A673 (cell line): ENCODE measurements at regions not wholly inside any gene's neighbourhood (a gene's known extent, or its start where the extent isn't known, plus 50 kb on each side); places are given as distances from the start of the nearest gene placed in this dataset.

Experiments
- BruUV-seq: library from RNA; stranded (reverse); fragments of 400-500 nt; replicated peaks from 2 replicates; lab custom pipeline; 2021; lab: Mats Ljungman, UMichigan
- CTCF ChIA-PET: fragments of 300-600 bp; sonication (Branson Sonifier 250); formaldehyde crosslinking; loops from one replicate; lab custom pipeline; 2022; ENCODE audit warnings: antibody characterized with exemption; lab: Charles Lee
- POLR2A ChIA-PET: fragments of 300-600 bp; sonication (Branson Sonifier 250); formaldehyde crosslinking; loops from one replicate; lab custom pipeline; 2022; ENCODE audit warnings: antibody characterized with exemption; ENCODE audit not compliant: low non-redundant PET; lab: Charles Lee
- DNase-seq: peaks from one replicate; pipeline ENCODE4 v3.0.0-alpha.2; 2015; ENCODE audit warnings: low spot score
- H3K27ac ChIP-seq: fragments of 200-600 bp; sonication (generic); 2 replicates; pipeline ENCODE4 v1.5.1; 2016; ENCODE audit warnings: mixed run types, low read depth, mild to moderate bottlenecking, mixed read lengths, antibody characterized with exemption, low read length; ENCODE audit not compliant: poor library complexity, severe bottlenecking
- H3K27me3 ChIP-seq: fragments of 200-600 bp; sonication (generic); replicated peaks from 2 replicates; pipeline ENCODE4 v1.6.1; 2017; ENCODE audit warnings: mixed run types, low read depth, mild to moderate bottlenecking, mixed read lengths, antibody characterized with exemption, low read length; ENCODE audit not compliant: insufficient read depth, poor library complexity
- H3K36me3 ChIP-seq: fragments of 200-600 bp; sonication (generic); 2 replicates; pipeline ENCODE4 v1.6.1; 2016; ENCODE audit warnings: mixed run types, mild to moderate bottlenecking, mixed read lengths, antibody characterized with exemption, low read length; ENCODE audit not compliant: insufficient read depth, poor library complexity, severe bottlenecking
- H3K4me1 ChIP-seq: fragments of 200-600 bp; sonication (generic); 2 replicates; pipeline ENCODE4 v1.6.1; 2017; ENCODE audit warnings: mixed run types, mild to moderate bottlenecking, mixed read lengths, antibody characterized with exemption, low read length; ENCODE audit not compliant: insufficient read depth, poor library complexity, severe bottlenecking
- H3K4me3 ChIP-seq: fragments of 200-600 bp; sonication (generic); 2 replicates; pipeline ENCODE4 v1.5.1; 2016; ENCODE audit warnings: low read depth, mixed run types, mild to moderate bottlenecking, mixed read lengths, low read length; ENCODE audit not compliant: poor library complexity, severe bottlenecking
- H3K9me3 ChIP-seq: fragments of 200-600 bp; sonication (generic); 2 replicates; pipeline ENCODE4 v1.6.1; 2016; ENCODE audit warnings: mixed run types, low read depth, mild to moderate bottlenecking, mixed read lengths, antibody characterized with exemption, low read length; ENCODE audit not compliant: poor library complexity, severe bottlenecking
- EZH2 ChIP-seq: fragments of 200-600 bp; sonication (generic); IDR thresholded peaks from 2 replicates; pipeline ENCODE4 v1.6.1; 2017; ENCODE audit warnings: borderline replicate concordance, low read depth, mild to moderate bottlenecking, mixed read lengths, antibody characterized with exemption, low read length; ENCODE audit not compliant: poor library complexity, severe bottlenecking
- intact Hi-C: fragments of 100-400 bp; cut with micrococcal nuclease; formaldehyde crosslinking; loops from one replicate; pipeline ENCODE4 v1.10.0; 2022; ENCODE audit not compliant: unreplicated experiment
- TF ChIP-seq, protein P1 (sequence below): fragments of 300-800, 200-600 bp; sonication (generic); conservative IDR thresholded peaks from 2 replicates; pipeline ENCODE4 v1.5.1; 2017; ENCODE audit warnings: low read depth, mild to moderate bottlenecking, antibody characterized with exemption, low read length, moderate library complexity, mixed read lengths

DNA sequence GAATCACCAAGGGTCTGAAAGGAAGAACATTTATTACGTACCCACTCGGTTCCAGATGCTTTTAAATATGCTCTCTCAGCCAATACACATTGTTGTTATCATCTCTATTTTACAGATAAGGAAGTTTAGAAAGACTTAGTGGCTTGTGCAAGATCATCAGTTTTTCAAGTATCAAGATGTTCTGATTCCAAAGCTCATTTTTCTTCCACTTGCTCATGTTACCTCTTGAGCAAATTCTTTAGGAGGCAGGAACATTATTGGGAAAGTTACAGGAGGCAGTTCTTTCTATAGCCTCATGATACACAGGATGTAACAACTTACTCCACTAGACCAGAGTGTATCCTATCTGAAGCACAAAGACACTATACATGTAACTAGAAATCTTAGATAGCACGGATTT, 65.0 kb upstream of the MMADHC start:
- intact Hi-C loops: no loop called here
- no peaks in the 10 kb centered on the region for H3K36me3 ChIP-seq
- CTCF ChIA-PET: no interaction called here

DNA sequence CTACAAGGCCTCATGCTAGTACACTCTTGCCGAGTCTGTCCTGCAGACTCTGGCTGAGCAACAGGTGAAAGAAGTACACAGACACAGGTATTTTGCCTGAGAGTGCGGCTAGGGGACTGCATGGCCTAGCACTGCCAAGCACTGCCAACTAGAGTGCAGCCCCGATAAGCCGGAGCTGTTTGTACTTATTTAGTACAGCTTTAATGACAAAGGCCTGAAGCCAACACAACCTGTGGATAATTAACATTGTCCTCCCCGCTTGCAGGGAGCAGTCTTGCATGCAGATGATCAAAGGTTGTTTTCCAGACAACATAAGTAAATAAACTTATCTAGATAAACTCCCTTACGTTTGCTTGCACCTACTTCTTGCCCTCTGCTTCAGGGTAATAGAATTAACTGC, 63.7 kb upstream of the MMADHC start:
- BruUV-seq: no TSS peak
- no peak for TF ChIP-seq EZH2
- TF ChIP-seq, protein P1, sequence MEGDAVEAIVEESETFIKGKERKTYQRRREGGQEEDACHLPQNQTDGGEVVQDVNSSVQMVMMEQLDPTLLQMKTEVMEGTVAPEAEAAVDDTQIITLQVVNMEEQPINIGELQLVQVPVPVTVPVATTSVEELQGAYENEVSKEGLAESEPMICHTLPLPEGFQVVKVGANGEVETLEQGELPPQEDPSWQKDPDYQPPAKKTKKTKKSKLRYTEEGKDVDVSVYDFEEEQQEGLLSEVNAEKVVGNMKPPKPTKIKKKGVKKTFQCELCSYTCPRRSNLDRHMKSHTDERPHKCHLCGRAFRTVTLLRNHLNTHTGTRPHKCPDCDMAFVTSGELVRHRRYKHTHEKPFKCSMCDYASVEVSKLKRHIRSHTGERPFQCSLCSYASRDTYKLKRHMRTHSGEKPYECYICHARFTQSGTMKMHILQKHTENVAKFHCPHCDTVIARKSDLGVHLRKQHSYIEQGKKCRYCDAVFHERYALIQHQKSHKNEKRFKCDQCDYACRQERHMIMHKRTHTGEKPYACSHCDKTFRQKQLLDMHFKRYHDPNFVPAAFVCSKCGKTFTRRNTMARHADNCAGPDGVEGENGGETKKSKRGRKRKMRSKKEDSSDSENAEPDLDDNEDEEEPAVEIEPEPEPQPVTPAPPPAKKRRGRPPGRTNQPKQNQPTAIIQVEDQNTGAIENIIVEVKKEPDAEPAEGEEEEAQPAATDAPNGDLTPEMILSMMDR: no peak
- POLR2A ChIA-PET: no interaction called here
- Histone ChIP-seq H3K4me1 (no peaks in the 10 kb centered on the region), H3K36me3 (no peaks in the 10 kb centered on the region), H3K4me3 (no peak overlapping the region), H3K27me3 (no peaks in the 10 kb centered on the region), H3K27ac (no peak overlapping the region), H3K9me3 (no peaks in the 10 kb centered on the region)
- intact Hi-C loops: no loop called here
- CTCF ChIA-PET: no interaction called here
- no peak for DNase-seq

More for the DNA sequence above, 65.0 kb upstream of the MMADHC start:
- POLR2A ChIA-PET: no interaction called here
- no peak for DNase-seq
- TF ChIP-seq, protein P1: no peak
- no peak for TF ChIP-seq EZH2
- Histone ChIP-seq H3K4me3 (no peak overlapping the region), H3K4me1 (no peaks in the 10 kb centered on the region), H3K27ac (no peak overlapping the region), H3K9me3 (no peaks in the 10 kb centered on the region), H3K27me3 (no peaks in the 10 kb centered on the region)
- BruUV-seq: no TSS peak

DNA sequence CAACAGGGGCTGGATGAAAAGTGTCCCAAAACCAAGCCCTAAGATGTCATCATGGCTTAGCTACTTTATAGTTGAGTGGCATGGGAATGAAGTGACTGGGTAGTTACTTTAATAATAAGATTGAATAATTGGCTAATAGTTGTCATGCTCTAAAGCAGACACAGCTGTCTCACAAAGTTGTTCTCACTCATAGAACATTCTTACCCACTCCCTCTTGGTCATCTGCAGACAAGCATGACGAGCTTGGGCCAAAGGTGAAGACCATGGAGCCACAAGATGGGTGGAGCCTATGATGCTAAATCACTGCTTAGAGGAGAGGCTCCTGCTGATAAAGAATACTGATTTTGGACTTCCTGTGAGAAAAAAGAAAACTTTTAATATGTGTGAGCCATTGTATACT, 62.4 kb upstream of the MMADHC start:
- BruUV-seq: no TSS peak
- Histone ChIP-seq H3K27ac (no peak overlapping the region), H3K27me3 (no peaks in the 10 kb centered on the region), H3K4me3 (no peak overlapping the region), H3K4me1 (no peaks in the 10 kb centered on the region), H3K36me3 (no peaks in the 10 kb centered on the region), H3K9me3 (no peaks in the 10 kb centered on the region)
- ChIA-PET CTCF (no interaction called here), POLR2A (no interaction called here)
- intact Hi-C loops: no loop called here
- no peak for DNase-seq
- TF ChIP-seq EZH2: no peak
- TF ChIP-seq, protein P1: no peak
